Mesenchymal stem cell (in vitro differentiated cells and primary cell): ENCODE measurements at regions not wholly inside any gene's neighbourhood (a gene's known extent, or its start where the extent isn't known, plus 50 kb on each side); places are given as distances from the start of the nearest gene placed in this dataset.
A peak's percentile ranks its signal among the peaks of the same experiment; 100 is the strongest.

Experiments
- DNase-seq: peaks from one replicate; pipeline ENCODE4 v3.0.0-alpha.2; 2013
- H2AFZ ChIP-seq: one replicate; pipeline ENCODE4 v1.6.1; 2013; ENCODE audit warnings: low read depth, mild to moderate bottlenecking, control low read depth, inconsistent platforms, low read length, moderate library complexity
- H2AK5ac ChIP-seq: 2 replicates; pipeline ENCODE4 v1.6.1; 2013; ENCODE audit warnings: low read length, moderate library complexity, mild to moderate bottlenecking, inconsistent platforms; ENCODE audit not compliant: severe bottlenecking
- H2BK120ac ChIP-seq: one replicate; pipeline ENCODE4 v1.6.1; 2013; ENCODE audit warnings: low read depth, mild to moderate bottlenecking, inconsistent platforms, low read length, moderate library complexity
- H2BK12ac ChIP-seq, 2 experiments: one replicate each; pipeline ENCODE4 v1.6.1; 2013; ENCODE audit warnings: inconsistent platforms in 2 of 2, low read length in 2 of 2, mild to moderate bottlenecking in 2 of 2, moderate library complexity in 2 of 2, control low read depth in 1 of 2
- H2BK15ac ChIP-seq: one replicate; pipeline ENCODE4 v1.6.1; 2013; ENCODE audit warnings: mild to moderate bottlenecking, low read depth, inconsistent platforms; ENCODE audit not compliant: poor library complexity, severe bottlenecking
- H2BK5ac ChIP-seq: 2 replicates; pipeline ENCODE4 v1.6.1; 2013; ENCODE audit warnings: low read depth, mild to moderate bottlenecking, low read length, control low read depth, inconsistent platforms; ENCODE audit not compliant: poor library complexity, severe bottlenecking
- H3K14ac ChIP-seq, 2 experiments: one replicate each; pipeline ENCODE4 v1.6.1; 2013; ENCODE audit warnings: inconsistent platforms in 2 of 2, low read length in 2 of 2, control low read depth in 1 of 2, mild to moderate bottlenecking in 1 of 2, moderate library complexity in 1 of 2
- H3K18ac ChIP-seq, 2 experiments: one replicate each; pipeline ENCODE4 v1.6.1; 2013; ENCODE audit warnings: inconsistent platforms in 2 of 2, low read length in 2 of 2, control low read depth in 1 of 2, low read depth in 1 of 2, mild to moderate bottlenecking in 1 of 2
- H3K23ac ChIP-seq, 2 experiments: one replicate each; pipeline ENCODE4 v1.6.1; 2013; ENCODE audit warnings: inconsistent platforms in 2 of 2, low read length in 2 of 2, mild to moderate bottlenecking in 2 of 2, moderate library complexity in 2 of 2, control low read depth in 1 of 2
- H3K27ac ChIP-seq: 2 replicates; pipeline ENCODE4 v1.5.1; 2013; ENCODE audit warnings: mild to moderate bottlenecking, moderate library complexity, low read length, control low read depth, inconsistent platforms; ENCODE audit not compliant: poor library complexity, severe bottlenecking
- H3K27me3 ChIP-seq, 2 experiments: 2 replicates each; pipeline versions ENCODE4 v1.6.1 to v1.7.0; 2013; ENCODE audit warnings: low read length in 2 of 2, mild to moderate bottlenecking in 2 of 2, moderate library complexity in 2 of 2, control low read depth in 1 of 2, inconsistent platforms in 1 of 2; ENCODE audit not compliant: control insufficient read depth in 1 of 2, insufficient read depth in 1 of 2
- H3K36me3 ChIP-seq, 2 experiments: 2 replicates each; pipeline versions ENCODE4 v1.6.1 to v1.7.0; 2013; ENCODE audit warnings: low read length in 2 of 2, control low read depth in 1 of 2, inconsistent platforms in 1 of 2, low read depth in 1 of 2, mild to moderate bottlenecking in 1 of 2; ENCODE audit not compliant: insufficient read depth in 2 of 2, control insufficient read depth in 1 of 2
- H3K4ac ChIP-seq, 2 experiments: one replicate each; pipeline ENCODE4 v1.6.1; 2013; ENCODE audit warnings: inconsistent platforms in 2 of 2, low read length in 2 of 2, mild to moderate bottlenecking in 2 of 2, moderate library complexity in 2 of 2, control low read depth in 1 of 2, low read depth in 1 of 2
- H3K4me1 ChIP-seq: 2 replicates; pipeline ENCODE4 v1.6.1; 2013; ENCODE audit warnings: low read depth, low read length, control low read depth; ENCODE audit not compliant: control insufficient read depth, insufficient read depth
- H3K4me2 ChIP-seq: 2 replicates; pipeline ENCODE4 v1.6.1; 2013; ENCODE audit warnings: low read length, mild to moderate bottlenecking, inconsistent platforms; ENCODE audit not compliant: poor library complexity, severe bottlenecking
- H3K4me3 ChIP-seq, 2 experiments: 2 replicates each; pipeline versions ENCODE4 v1.5.1 to v1.7.0; 2013; ENCODE audit warnings: low read length in 2 of 2, mild to moderate bottlenecking in 2 of 2, control low read depth in 1 of 2, low read depth in 1 of 2; ENCODE audit not compliant: insufficient read depth in 1 of 2
- H3K79me1 ChIP-seq: replicated peaks from 2 replicates; pipeline ENCODE4 v1.6.1; 2013; ENCODE audit warnings: mild to moderate bottlenecking, control low read depth, low read length, inconsistent platforms; ENCODE audit not compliant: poor library complexity, severe bottlenecking
- H3K9ac ChIP-seq: 2 replicates; pipeline ENCODE4 v1.7.0; 2013; ENCODE audit warnings: mild to moderate bottlenecking, low read length, moderate library complexity
- H3K9me3 ChIP-seq: 2 replicates; pipeline ENCODE4 v1.7.0; 2013; ENCODE audit warnings: mild to moderate bottlenecking, low read length; ENCODE audit not compliant: control insufficient read depth
- H4K8ac ChIP-seq: one replicate; pipeline ENCODE4 v1.6.1; 2013; ENCODE audit warnings: inconsistent platforms, mild to moderate bottlenecking, low read length, moderate library complexity
- H4K91ac ChIP-seq: one replicate; pipeline ENCODE4 v1.6.1; 2013; ENCODE audit warnings: mild to moderate bottlenecking, low read length, inconsistent platforms
- WGBS: methylation state at CpG from one replicate; pipeline ENCODE4 v1.1.7; 2013; ENCODE audit warnings: mixed read lengths; 5-methylcytosine and 5-hydroxymethylcytosine counted together

- H4K91ac ChIP-seq: no peak overlapping the region
These were observed 773.5 kb upstream of the LRRTM1 start for GRCh38 chr2:81078102-81078501.

GRCh38 chr2:81077396-81077795 lies 772.8 kb upstream of the LRRTM1 start:
- Histone ChIP-seq H2AFZ (no peak overlapping the region), H3K79me1 (no peaks in the 10 kb centered on the region), H2BK12ac (no peak overlapping the region), H3K9me3 (no peaks in the 10 kb centered on the region), H3K4me3 (no peak overlapping the region), H4K91ac (no peak overlapping the region), H3K4me1 (no peaks in the 10 kb centered on the region), H3K23ac (no peak overlapping the region), H3K14ac (no peak overlapping the region), H3K36me3 (no peaks in the 10 kb centered on the region), H2BK5ac (no peak overlapping the region), H3K18ac (no peak overlapping the region), H2BK15ac (no peak overlapping the region), H3K27ac (no peak overlapping the region), H2BK120ac (no peak overlapping the region), H3K9ac (no peak overlapping the region), H3K27me3 (no peaks in the 10 kb centered on the region), H2AK5ac (no peak overlapping the region), H4K8ac (no peak overlapping the region), H3K4ac (no peak overlapping the region), H3K4me2 (no peak overlapping the region)
- WGBS: 81% methylated on average over 4 of the region's 5 CpGs
- no peak for DNase-seq

More at GRCh38 chr2:81078102-81078501, 773.5 kb upstream of the LRRTM1 start:
- Histone ChIP-seq H4K8ac (no peak overlapping the region), H3K27me3 (no peaks in the 10 kb centered on the region), H2BK15ac (no peak overlapping the region), H3K4me2 (no peak overlapping the region), H3K23ac (no peak overlapping the region), H3K79me1 (no peaks in the 10 kb centered on the region), H2BK12ac (no peak overlapping the region), H3K14ac (no peak overlapping the region), H3K36me3 (no peaks in the 10 kb centered on the region), H2BK120ac (no peak overlapping the region), H3K27ac (no peak overlapping the region), H2AFZ (no peak overlapping the region), H2AK5ac (no peak overlapping the region), H3K4me3 (no peak overlapping the region), H3K4ac (no peak overlapping the region), H2BK5ac (no peak overlapping the region), H3K9ac (no peak overlapping the region), H3K4me1 (no peaks in the 10 kb centered on the region), H3K9me3 (no peaks in the 10 kb centered on the region), H3K18ac (no peak overlapping the region)
- no CpG with 5 or more reads among the region's 4 CpGs for WGBS
- DNase-seq: no peak

- peak overlapping the region; percentile 8 for H2BK5ac ChIP-seq
- H3K4me2 ChIP-seq: no peak overlapping the region
- H3K27ac ChIP-seq: no peak overlapping the region
- WGBS: no CpG with 5 or more reads among the region's 1 CpG
- no peak overlapping the region for H3K23ac ChIP-seq
- H3K4me3 ChIP-seq: no peak overlapping the region
- no peak overlapping the region for H2AFZ ChIP-seq
- no peak for DNase-seq
- H2BK15ac ChIP-seq: no peak overlapping the region
- H4K8ac ChIP-seq: no peak overlapping the region
- H2BK12ac ChIP-seq: no peak overlapping the region
- no peaks in the 10 kb centered on the region for H3K27me3 ChIP-seq
- no peak overlapping the region for H4K91ac ChIP-seq
- H3K18ac ChIP-seq: no peak overlapping the region
- no peak overlapping the region for H3K14ac ChIP-seq
- H3K4ac ChIP-seq: no peak overlapping the region
- H3K9me3 ChIP-seq: peaks cover 4% of the 10 kb centered on the region
- H3K36me3 ChIP-seq: no peaks in the 10 kb centered on the region
- no peaks in the 10 kb centered on the region for H3K4me1 ChIP-seq
- H3K9ac ChIP-seq: no peak overlapping the region
- no peak overlapping the region for H2BK120ac ChIP-seq
- no peak overlapping the region for H2AK5ac ChIP-seq
- no peaks in the 10 kb centered on the region for H3K79me1 ChIP-seq
These were observed 768.9 kb upstream of the LRRTM1 start for GRCh38 chr2:81073412-81073811.

GRCh38 chr2:81068144-81068543 lies 763.6 kb upstream of the LRRTM1 start:
- Histone ChIP-seq H2BK5ac (no peak overlapping the region), H3K23ac (no peak overlapping the region), H3K4me3 (no peak overlapping the region), H4K91ac (no peak overlapping the region), H3K14ac (no peak overlapping the region), H3K27me3 (no peaks in the 10 kb centered on the region), H3K9ac (no peak overlapping the region), H2AFZ (no peak overlapping the region), H2BK15ac (no peak overlapping the region), H3K79me1 (no peaks in the 10 kb centered on the region), H4K8ac (no peak overlapping the region), H3K18ac (no peak overlapping the region), H3K4ac (no peak overlapping the region), H3K36me3 (no peaks in the 10 kb centered on the region), H2BK12ac (no peak overlapping the region), H3K4me1 (no peaks in the 10 kb centered on the region), H3K27ac (no peak overlapping the region), H3K9me3 (peaks cover 10% of the 10 kb centered on the region), H2AK5ac (no peak overlapping the region), H3K4me2 (no peak overlapping the region), H2BK120ac (no peak overlapping the region)
- no peak for DNase-seq
- 57% methylated on average over 1 of the region's 1 CpG for WGBS
